ENCODE measurements at regions not wholly inside any gene's neighbourhood (a gene's known extent, or its start where the extent isn't known, plus 50 kb on each side); places are given as distances from the start of the nearest gene placed in this dataset.

- H3K4me3 ChIP-seq (ENCODE audit: low read length in 2 of 2): no peak overlapping the region
- 80% methylated on average over 1 of the region's 1 CpG for WGBS
- no peaks in the 10 kb centered on the region for H3K36me3 ChIP-seq (ENCODE audit: control insufficient read depth in 2 of 2, insufficient read depth in 2 of 2, low read length in 1 of 2)
- no peaks in the 10 kb centered on the region for H3K27me3 ChIP-seq (ENCODE audit: control insufficient read depth in 2 of 2, insufficient read depth in 1 of 2, low read length in 1 of 2)
- DNase-seq (ENCODE audit: low read depth in 6 of 9, low spot score in 9 of 9): no peak
- H3K27ac ChIP-seq (ENCODE audit: low read depth in 1 of 2, low read length in 1 of 2): no peak overlapping the region
- no peaks in the 10 kb centered on the region for H3K4me1 ChIP-seq (ENCODE audit: control insufficient read depth in 2 of 2, insufficient read depth in 2 of 2, low read length in 2 of 2)
- H3K9me3 ChIP-seq (ENCODE audit: control insufficient read depth in 2 of 2, insufficient read depth in 1 of 2, low read length in 1 of 2): no peaks in the 10 kb centered on the region
Measured at GRCh38 chr21:15333136-15333710, 268.4 kb upstream of the NRIP1 start.

GRCh38 chr21:15333951-15334350, 269.2 kb upstream of the NRIP1 start:
- 97% methylated on average over 2 of the region's 2 CpGs for WGBS
- no peaks in the 10 kb centered on the region for H3K9me3 ChIP-seq (ENCODE audit: control insufficient read depth in 2 of 2, insufficient read depth in 1 of 2, low read length in 1 of 2)
- H3K4me1 ChIP-seq (ENCODE audit: control insufficient read depth in 2 of 2, insufficient read depth in 2 of 2, low read length in 2 of 2): no peaks in the 10 kb centered on the region
- no peak overlapping the region for H3K4me3 ChIP-seq (ENCODE audit: low read length in 2 of 2)
- no peaks in the 10 kb centered on the region for H3K27me3 ChIP-seq (ENCODE audit: control insufficient read depth in 2 of 2, insufficient read depth in 1 of 2, low read length in 1 of 2)
- no peak overlapping the region for H3K27ac ChIP-seq (ENCODE audit: low read depth in 1 of 2, low read length in 1 of 2)
- no peak for DNase-seq (ENCODE audit: low read depth in 6 of 9, low spot score in 9 of 9)
- H3K36me3 ChIP-seq (ENCODE audit: control insufficient read depth in 2 of 2, insufficient read depth in 2 of 2, low read length in 1 of 2): no peaks in the 10 kb centered on the region

- Histone ChIP-seq H3K27me3 (ENCODE audit: control insufficient read depth in 2 of 2, insufficient read depth in 1 of 2, low read length in 1 of 2) (no peaks in the 10 kb centered on the region), H3K4me3 (ENCODE audit: low read length in 2 of 2) (no peak overlapping the region), H3K4me1 (ENCODE audit: control insufficient read depth in 2 of 2, insufficient read depth in 2 of 2, low read length in 2 of 2) (no peaks in the 10 kb centered on the region), H3K9me3 (ENCODE audit: control insufficient read depth in 2 of 2, insufficient read depth in 1 of 2, low read length in 1 of 2) (no peaks in the 10 kb centered on the region), H3K27ac (ENCODE audit: low read depth in 1 of 2, low read length in 1 of 2) (no peak overlapping the region), H3K36me3 (ENCODE audit: control insufficient read depth in 2 of 2, insufficient read depth in 2 of 2, low read length in 1 of 2) (no peaks in the 10 kb centered on the region)
- DNase-seq (ENCODE audit: low read depth in 6 of 9, low spot score in 9 of 9): no peak
- 97% methylated on average over 1 of the region's 1 CpG for WGBS
Measured at GRCh38 chr21:15343066-15343465, 278.3 kb upstream of the NRIP1 start.

DNA sequence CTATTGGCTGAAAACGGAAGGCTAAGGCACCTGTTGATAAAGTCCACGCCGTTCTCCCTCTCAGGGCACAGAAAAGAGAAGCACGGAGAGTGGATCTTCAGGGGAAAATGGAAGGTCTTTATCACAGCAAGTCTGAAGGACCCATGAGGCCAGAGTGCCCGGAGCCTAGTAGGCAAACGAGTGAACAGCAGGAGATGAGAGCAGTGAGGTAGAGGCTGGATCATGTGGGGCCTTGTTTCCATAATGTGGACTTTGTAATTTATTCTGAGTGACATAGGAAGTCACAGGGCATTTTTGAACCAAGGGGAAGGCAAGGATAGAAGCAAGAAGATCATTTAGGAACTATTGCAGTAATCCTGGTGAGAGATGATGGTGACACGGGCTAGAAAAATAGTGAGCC, 287.2 kb upstream of the NRIP1 start:
- 97% methylated on average over 7 of the region's 7 CpGs for WGBS
- H3K36me3 ChIP-seq (ENCODE audit: control insufficient read depth in 2 of 2, insufficient read depth in 2 of 2, low read length in 1 of 2): no peaks in the 10 kb centered on the region

GRCh38 chr21:15353546-15353945, 288.7 kb upstream of the NRIP1 start:
- DNase-seq (ENCODE audit: low read depth in 6 of 9, low spot score in 9 of 9): no peak
- Histone ChIP-seq H3K9me3 (ENCODE audit: control insufficient read depth in 2 of 2, insufficient read depth in 1 of 2, low read length in 1 of 2) (no peaks in the 10 kb centered on the region), H3K27me3 (ENCODE audit: control insufficient read depth in 2 of 2, insufficient read depth in 1 of 2, low read length in 1 of 2) (no peaks in the 10 kb centered on the region), H3K36me3 (ENCODE audit: control insufficient read depth in 2 of 2, insufficient read depth in 2 of 2, low read length in 1 of 2) (no peaks in the 10 kb centered on the region), H3K4me3 (ENCODE audit: low read length in 2 of 2) (no peak overlapping the region), H3K27ac (ENCODE audit: low read depth in 1 of 2, low read length in 1 of 2) (no peak overlapping the region), H3K4me1 (ENCODE audit: control insufficient read depth in 2 of 2, insufficient read depth in 2 of 2, low read length in 2 of 2) (no peaks in the 10 kb centered on the region)
- 82% methylated on average over 1 of the region's 1 CpG for WGBS

More for the DNA sequence above, 287.2 kb upstream of the NRIP1 start:
- Histone ChIP-seq H3K9me3 (ENCODE audit: control insufficient read depth in 2 of 2, insufficient read depth in 1 of 2, low read length in 1 of 2) (no peaks in the 10 kb centered on the region), H3K4me3 (ENCODE audit: low read length in 2 of 2) (no peak overlapping the region), H3K27me3 (ENCODE audit: control insufficient read depth in 2 of 2, insufficient read depth in 1 of 2, low read length in 1 of 2) (no peaks in the 10 kb centered on the region), H3K4me1 (ENCODE audit: control insufficient read depth in 2 of 2, insufficient read depth in 2 of 2, low read length in 2 of 2) (no peaks in the 10 kb centered on the region), H3K27ac (ENCODE audit: low read depth in 1 of 2, low read length in 1 of 2) (no peak overlapping the region)
- no peak for DNase-seq (ENCODE audit: low read depth in 6 of 9, low spot score in 9 of 9)

- 55% methylated on average over 3 of the region's 3 CpGs for WGBS
- H3K4me1 ChIP-seq (ENCODE audit: control insufficient read depth in 2 of 2, insufficient read depth in 2 of 2, low read length in 2 of 2): no peaks in the 10 kb centered on the region
- DNase-seq (ENCODE audit: low read depth in 6 of 9, low spot score in 9 of 9): no peak
Measured at GRCh38 chr21:15354516-15354915, 289.7 kb upstream of the NRIP1 start.

GRCh38 chr21:15355066-15355465, 290.3 kb upstream of the NRIP1 start:
- Histone ChIP-seq H3K27ac (ENCODE audit: low read depth in 1 of 2, low read length in 1 of 2) (no peak overlapping the region), H3K36me3 (ENCODE audit: control insufficient read depth in 2 of 2, insufficient read depth in 2 of 2, low read length in 1 of 2) (no peaks in the 10 kb centered on the region), H3K4me3 (ENCODE audit: low read length in 2 of 2) (no peak overlapping the region), H3K4me1 (ENCODE audit: control insufficient read depth in 2 of 2, insufficient read depth in 2 of 2, low read length in 2 of 2) (no peaks in the 10 kb centered on the region), H3K9me3 (ENCODE audit: control insufficient read depth in 2 of 2, insufficient read depth in 1 of 2, low read length in 1 of 2) (no peaks in the 10 kb centered on the region), H3K27me3 (ENCODE audit: control insufficient read depth in 2 of 2, insufficient read depth in 1 of 2, low read length in 1 of 2) (no peaks in the 10 kb centered on the region)
- no peak for DNase-seq (ENCODE audit: low read depth in 6 of 9, low spot score in 9 of 9)
- 21% methylated on average over 6 of the region's 6 CpGs for WGBS

More at GRCh38 chr21:15354516-15354915, 289.7 kb upstream of the NRIP1 start:
- Histone ChIP-seq H3K27ac (ENCODE audit: low read depth in 1 of 2, low read length in 1 of 2) (no peak overlapping the region), H3K4me3 (ENCODE audit: low read length in 2 of 2) (no peak overlapping the region), H3K36me3 (ENCODE audit: control insufficient read depth in 2 of 2, insufficient read depth in 2 of 2, low read length in 1 of 2) (no peaks in the 10 kb centered on the region), H3K27me3 (ENCODE audit: control insufficient read depth in 2 of 2, insufficient read depth in 1 of 2, low read length in 1 of 2) (no peaks in the 10 kb centered on the region), H3K9me3 (ENCODE audit: control insufficient read depth in 2 of 2, insufficient read depth in 1 of 2, low read length in 1 of 2) (no peaks in the 10 kb centered on the region)

- 94% methylated on average over 4 of the region's 4 CpGs for WGBS
- Histone ChIP-seq H3K27me3 (ENCODE audit: control insufficient read depth in 2 of 2, insufficient read depth in 1 of 2, low read length in 1 of 2) (no peaks in the 10 kb centered on the region), H3K9me3 (ENCODE audit: control insufficient read depth in 2 of 2, insufficient read depth in 1 of 2, low read length in 1 of 2) (no peaks in the 10 kb centered on the region), H3K27ac (ENCODE audit: low read depth in 1 of 2, low read length in 1 of 2) (no peak overlapping the region), H3K4me1 (ENCODE audit: control insufficient read depth in 2 of 2, insufficient read depth in 2 of 2, low read length in 2 of 2) (no peaks in the 10 kb centered on the region), H3K36me3 (ENCODE audit: control insufficient read depth in 2 of 2, insufficient read depth in 2 of 2, low read length in 1 of 2) (no peaks in the 10 kb centered on the region), H3K4me3 (ENCODE audit: low read length in 2 of 2) (no peak overlapping the region)
- DNase-seq (ENCODE audit: low read depth in 6 of 9, low spot score in 9 of 9): no peak
Measured at GRCh38 chr21:15359251-15359650, 294.5 kb upstream of the NRIP1 start.

GRCh38 chr21:15362458-15362857, 297.7 kb upstream of the NRIP1 start:
- Histone ChIP-seq H3K27ac (ENCODE audit: low read depth in 1 of 2, low read length in 1 of 2) (no peak overlapping the region), H3K4me1 (ENCODE audit: control insufficient read depth in 2 of 2, insufficient read depth in 2 of 2, low read length in 2 of 2) (no peaks in the 10 kb centered on the region), H3K36me3 (ENCODE audit: control insufficient read depth in 2 of 2, insufficient read depth in 2 of 2, low read length in 1 of 2) (no peaks in the 10 kb centered on the region), H3K9me3 (ENCODE audit: control insufficient read depth in 2 of 2, insufficient read depth in 1 of 2, low read length in 1 of 2) (peaks cover 0 to 6% of the 10 kb centered on the region in 2 donors), H3K4me3 (ENCODE audit: low read length in 2 of 2) (no peak overlapping the region), H3K27me3 (ENCODE audit: control insufficient read depth in 2 of 2, insufficient read depth in 1 of 2, low read length in 1 of 2) (no peaks in the 10 kb centered on the region)
- no peak for DNase-seq (ENCODE audit: low read depth in 6 of 9, low spot score in 9 of 9)
- whole genome bisulfite sequencing: 94% methylated on average over 4 of the region's 4 CpGs

DNA sequence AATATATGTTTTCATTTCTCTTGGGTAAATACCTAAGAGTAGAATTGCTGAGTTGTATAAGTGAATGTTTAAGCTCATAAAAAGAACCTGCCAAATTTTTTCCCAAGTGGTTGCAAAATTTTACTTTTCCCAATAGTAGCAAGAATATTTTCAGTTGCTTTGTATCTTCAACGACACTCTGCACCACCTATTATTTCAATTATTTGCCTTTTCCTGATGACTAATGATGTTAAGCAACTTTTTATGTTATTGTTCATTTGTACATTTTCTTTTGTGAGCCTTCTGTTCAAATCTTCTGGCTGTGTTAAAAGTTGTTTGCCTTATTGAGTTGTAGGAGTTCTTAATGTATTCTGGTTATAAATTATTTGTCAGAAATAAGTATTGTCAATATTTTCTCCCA, 299.1 kb upstream of the NRIP1 start:
- peaks cover 0 to 6% of the 10 kb centered on the region in 2 donors for H3K9me3 ChIP-seq (ENCODE audit: control insufficient read depth in 2 of 2, insufficient read depth in 1 of 2, low read length in 1 of 2)
- 94% methylated on average over 1 of the region's 1 CpG for WGBS
- no peak for DNase-seq (ENCODE audit: low read depth in 6 of 9, low spot score in 9 of 9)
- H3K27me3 ChIP-seq (ENCODE audit: control insufficient read depth in 2 of 2, insufficient read depth in 1 of 2, low read length in 1 of 2): no peaks in the 10 kb centered on the region
- no peak overlapping the region for H3K27ac ChIP-seq (ENCODE audit: low read depth in 1 of 2, low read length in 1 of 2)
- H3K4me1 ChIP-seq (ENCODE audit: control insufficient read depth in 2 of 2, insufficient read depth in 2 of 2, low read length in 2 of 2): no peaks in the 10 kb centered on the region
- H3K4me3 ChIP-seq (ENCODE audit: low read length in 2 of 2): no peak overlapping the region
- H3K36me3 ChIP-seq (ENCODE audit: control insufficient read depth in 2 of 2, insufficient read depth in 2 of 2, low read length in 1 of 2): no peaks in the 10 kb centered on the region

All from thymus (tissue), 11 donors.